ENCODE measurements at regions not wholly inside any gene's neighbourhood (a gene's known extent, or its start where the extent isn't known, plus 50 kb on each side); places are given as distances from the start of the nearest gene placed in this dataset.

DNA sequence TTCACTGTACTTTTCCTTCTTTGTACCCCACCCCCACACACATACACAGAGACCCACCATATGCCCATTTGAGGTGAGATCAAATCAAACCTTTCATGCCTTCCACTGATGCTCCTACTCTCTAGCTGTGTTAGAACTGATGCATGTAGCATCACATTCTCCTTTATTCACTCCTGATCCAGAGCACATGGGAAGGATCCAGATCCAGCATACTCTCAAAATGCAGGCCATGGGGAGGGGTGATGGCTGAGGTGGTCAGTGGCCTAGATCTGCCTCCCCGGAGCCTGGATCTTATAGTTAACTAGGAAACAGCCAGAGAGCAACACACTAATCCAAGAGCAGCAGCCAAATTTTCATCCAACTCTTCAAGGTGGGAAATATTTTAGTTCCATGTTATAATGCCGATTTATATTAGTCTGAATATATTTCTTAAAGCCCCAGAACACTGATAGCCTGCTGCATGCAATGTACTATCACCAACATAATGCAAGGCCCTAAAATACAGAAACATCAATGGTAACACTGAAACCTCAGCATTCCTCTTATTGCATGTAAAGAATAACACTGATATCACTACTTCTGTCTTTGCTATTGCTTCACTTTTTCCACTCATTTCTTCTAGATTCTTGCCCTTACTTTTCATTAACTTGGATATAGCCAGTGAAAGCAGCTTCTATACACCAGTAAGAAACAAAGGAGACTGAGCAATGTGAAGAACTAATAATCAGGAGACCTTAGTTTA, 126.8 kb upstream of the BEND6 start:
- TF ChIP-seq POLR2A (IDR thresholded peaks at IDR 0.05) (no peak), POLR2AphosphoS5 (IDR thresholded peaks at IDR 0.05) (no peak)
- TF ChIP-seq, protein P1, sequence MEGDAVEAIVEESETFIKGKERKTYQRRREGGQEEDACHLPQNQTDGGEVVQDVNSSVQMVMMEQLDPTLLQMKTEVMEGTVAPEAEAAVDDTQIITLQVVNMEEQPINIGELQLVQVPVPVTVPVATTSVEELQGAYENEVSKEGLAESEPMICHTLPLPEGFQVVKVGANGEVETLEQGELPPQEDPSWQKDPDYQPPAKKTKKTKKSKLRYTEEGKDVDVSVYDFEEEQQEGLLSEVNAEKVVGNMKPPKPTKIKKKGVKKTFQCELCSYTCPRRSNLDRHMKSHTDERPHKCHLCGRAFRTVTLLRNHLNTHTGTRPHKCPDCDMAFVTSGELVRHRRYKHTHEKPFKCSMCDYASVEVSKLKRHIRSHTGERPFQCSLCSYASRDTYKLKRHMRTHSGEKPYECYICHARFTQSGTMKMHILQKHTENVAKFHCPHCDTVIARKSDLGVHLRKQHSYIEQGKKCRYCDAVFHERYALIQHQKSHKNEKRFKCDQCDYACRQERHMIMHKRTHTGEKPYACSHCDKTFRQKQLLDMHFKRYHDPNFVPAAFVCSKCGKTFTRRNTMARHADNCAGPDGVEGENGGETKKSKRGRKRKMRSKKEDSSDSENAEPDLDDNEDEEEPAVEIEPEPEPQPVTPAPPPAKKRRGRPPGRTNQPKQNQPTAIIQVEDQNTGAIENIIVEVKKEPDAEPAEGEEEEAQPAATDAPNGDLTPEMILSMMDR (IDR thresholded peaks at IDR 0.05), result no peak
